Psoas muscle (tissue), 7 donors: ENCODE measurements at regions not wholly inside any gene's neighbourhood (a gene's known extent, or its start where the extent isn't known, plus 50 kb on each side); places are given as distances from the start of the nearest gene placed in this dataset.

Source experiments
- ATAC-seq, 4 donors: fragments of 200-7000 bp; cut with Tn5 transposase; one replicate each; pipeline ENCODE4 v1.9.1; 2020; ENCODE audit warnings: moderate library complexity in 3 of 4, mild to moderate bottlenecking in 2 of 4
- DNase-seq, 2 donors: peaks; one replicate each; pipeline ENCODE4 v3.0.0-alpha.2; 2020
- H3K27ac ChIP-seq: fragments of 200-600 bp; one replicate; pipeline ENCODE4 v1.8.0; 2022
- H3K27me3 ChIP-seq, 3 donors: fragments of 200-600 bp in 1 of 3; one replicate each; pipeline versions ENCODE4 v1.6.1 to v1.8.0; 2013 to 2022; ENCODE audit warnings: low read length in 2 of 3, mild to moderate bottlenecking in 2 of 3, moderate library complexity in 1 of 3; ENCODE audit not compliant: insufficient read depth in 3 of 3
- H3K36me3 ChIP-seq, 2 donors: fragments of 200-600 bp in 1 of 2; one replicate each; pipeline versions ENCODE4 v1.6.1 to v1.8.0; 2013 to 2022; ENCODE audit warnings: low read depth in 1 of 2, mild to moderate bottlenecking in 1 of 2, moderate library complexity in 1 of 2; ENCODE audit not compliant: insufficient read depth in 1 of 2
- H3K4me1 ChIP-seq: fragments of 200-600 bp; one replicate; pipeline ENCODE4 v1.8.0; 2022
- H3K4me3 ChIP-seq: fragments of 200-600 bp; one replicate; pipeline ENCODE4 v1.8.0; 2022; ENCODE audit warnings: mild to moderate bottlenecking
- H3K9me3 ChIP-seq: fragments of 200-600 bp; one replicate; pipeline ENCODE4 v1.8.0; 2022
- CTCF ChIP-seq: fragments of 200-600 bp; IDR thresholded peaks from one replicate; pipeline ENCODE4 v1.8.0; 2022; ENCODE audit warnings: antibody characterized with exemption
- WGBS, 3 donors: extraction: QIAGEN DNeasy Blood & Tissue Kit; methylation state at CpG; one replicate each; pipeline versions ENCODE4 v1.1.6 to v1.1.7; 2013; 5-methylcytosine and 5-hydroxymethylcytosine counted together
- intact Hi-C, 2 donors: fragments of 100-400 bp; cut with DNase I; formaldehyde crosslinking; loops; one replicate each; pipeline versions ENCODE4 v1.11.0 to v1.14.2; 2022
- donor health status: healthy with polysubstance abuse.
- donor health status: DM: no; HTN: no; CAD: no; lungs with moderate emphysema.
- donor health status: Bipolar disorder and iron deficiency.
- donor health status: healthy.
- donor health status: DM: yes; HTN: yes; CAD: no.
- donor health status: DM: no; HTN: no; CAD: no.
- donor health status: DM: yes; HTN: yes; CAD: no.

- Histone ChIP-seq H3K27ac (no peak overlapping the region), H3K9me3 (no peaks in the 10 kb centered on the region), H3K4me3 (no peak overlapping the region), H3K36me3 (no peaks in the 10 kb centered on the region), H3K4me1 (no peaks in the 10 kb centered on the region), H3K27me3 (no peaks in the 10 kb centered on the region)
- no peak for TF ChIP-seq CTCF
- intact Hi-C loops: no loop called here
- no peak for DNase-seq
- 81 to 88% (median 86%) methylated on average over 2 of the region's 2 CpGs for WGBS, 3 donors
- no peak for ATAC-seq
These were observed 659.5 kb upstream of the MBL2 start for GRCh38 chr10:53432035-53432434.

- ATAC-seq (no peak), DNase-seq (no peak)
- TF ChIP-seq CTCF: no peak
- Histone ChIP-seq H3K36me3 (no peaks in the 10 kb centered on the region), H3K9me3 (no peaks in the 10 kb centered on the region), H3K4me3 (no peak overlapping the region), H3K27me3 (no peaks in the 10 kb centered on the region), H3K27ac (no peak overlapping the region), H3K4me1 (no peaks in the 10 kb centered on the region)
- WGBS, 3 donors: 71 to 81% (median 72%) methylated on average over 4 of the region's 4 CpGs
- intact Hi-C loops: no loop called here
These were observed 658.4 kb upstream of the MBL2 start for GRCh38 chr10:53430974-53431373.

- TF ChIP-seq CTCF: no peak
These were observed 657.7 kb upstream of the MBL2 start for GRCh38 chr10:53430127-53430891.

GRCh38 chr10:53422223-53422888 is 649.8 kb upstream of the MBL2 start:
- intact Hi-C loops: no loop called here
- no peak for TF ChIP-seq CTCF
- Histone ChIP-seq H3K4me1 (no peaks in the 10 kb centered on the region), H3K9me3 (no peaks in the 10 kb centered on the region), H3K27ac (no peak overlapping the region), H3K36me3 (no peaks in the 10 kb centered on the region), H3K27me3 (no peaks in the 10 kb centered on the region), H3K4me3 (no peak overlapping the region)
- ATAC-seq (no peak), DNase-seq (no peak)
- 70 to 73% (median 71%) methylated on average over 5 of the region's 5 CpGs for WGBS, 3 donors

More at GRCh38 chr10:53430127-53430891, 657.7 kb upstream of the MBL2 start:
- DNase-seq (no peak), ATAC-seq (no peak)
- Histone ChIP-seq H3K27ac (no peak overlapping the region), H3K36me3 (no peaks in the 10 kb centered on the region), H3K9me3 (no peaks in the 10 kb centered on the region), H3K27me3 (no peaks in the 10 kb centered on the region), H3K4me1 (no peaks in the 10 kb centered on the region), H3K4me3 (no peak overlapping the region)
- WGBS, 3 donors: 19 to 25% (median 21%) methylated on average over 2 of the region's 2 CpGs
- intact Hi-C loops: no loop called here
